ENCODE measurements at regions not wholly inside any gene's neighbourhood (a gene's known extent, or its start where the extent isn't known, plus 50 kb on each side); places are given as distances from the start of the nearest gene placed in this dataset.

GRCh38 chr11:109728056-109728455, 306.1 kb downstream of the C11orf87 start:
- TF ChIP-seq ZC3H10 (CRISPR knock-in tag; IDR thresholded peaks at IDR 0.05) (no peak), ZNF70 (CRISPR knock-in tag; IDR thresholded peaks at IDR 0.05) (no peak), CSDC2 (CRISPR knock-in tag; IDR thresholded peaks at IDR 0.05) (no peak), PATZ1 (CRISPR knock-in tag; IDR thresholded peaks at IDR 0.05; ENCODE audit: borderline replicate concordance) (no peak), ZFP30 (CRISPR knock-in tag; IDR thresholded peaks at IDR 0.05) (no peak), CREB5 (CRISPR knock-in tag; IDR thresholded peaks at IDR 0.05; ENCODE audit: low read depth) (no peak), TSHZ2 (CRISPR knock-in tag; IDR thresholded peaks at IDR 0.05) (no peak), TCF4 (CRISPR knock-in tag; IDR thresholded peaks at IDR 0.05; ENCODE audit: borderline replicate concordance) (no peak)

Data from SK-N-SH treated with all-trans-retinoic acid at 6 μM for 48 hours (cell line).